ENCODE measurements at regions not wholly inside any gene's neighbourhood (a gene's known extent, or its start where the extent isn't known, plus 50 kb on each side); places are given as distances from the start of the nearest gene placed in this dataset.

DNA sequence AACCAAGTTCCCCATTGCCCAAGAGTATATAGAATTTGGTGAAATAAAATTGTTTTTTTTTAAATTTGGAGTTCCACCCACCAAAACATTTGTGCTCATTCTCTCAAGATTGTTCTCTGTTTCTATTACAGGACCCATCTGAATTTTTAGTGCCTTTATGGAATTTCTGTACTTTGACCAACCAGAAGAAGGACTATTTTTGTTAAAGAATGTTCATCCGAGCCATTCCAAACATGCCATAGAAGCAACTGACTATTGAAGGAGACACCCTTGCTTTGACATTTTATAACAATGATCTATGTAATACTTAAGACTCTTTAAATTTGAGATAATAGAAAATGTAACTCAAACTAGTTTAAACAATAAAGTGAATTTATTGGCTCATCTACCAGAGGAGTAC lies 655.7 kb upstream of the ADAMTS5 start:
- Histone ChIP-seq H3K4me3 (no peak overlapping the region), H3K27ac (no peak overlapping the region), H3K4me1 (no peaks in the 10 kb centered on the region), H3K9me3 (no peaks in the 10 kb centered on the region), H3K36me3 (no peaks in the 10 kb centered on the region), H3K27me3 (no peaks in the 10 kb centered on the region)
- intact Hi-C loops (cut with DNase I; ENCODE audit: low total_unique reads) = no loop called here
- in situ Hi-C loops (cut with MboI; ENCODE audit: low pct_ligation_motif_present in 1 of 4, low pct_unique_long_range_greater_than_20kb in 1 of 4, low sequenced_read_pairs in 3 of 4) = no loop called here
- 93 to 100% methylated on average over 1 of the region's 1 CpG for WGBS, 2 donors (ENCODE audit: low coverage in 1 of 2)
- DNase-seq = no peak
- TF ChIP-seq POLR2A (IDR thresholded peaks at IDR 0.05) (no peak), POLR2AphosphoS5 (IDR thresholded peaks at IDR 0.05) (no peak), EP300 (IDR thresholded peaks at IDR 0.05; ENCODE audit: low read depth) (no peak)
- TF ChIP-seq, protein P1, sequence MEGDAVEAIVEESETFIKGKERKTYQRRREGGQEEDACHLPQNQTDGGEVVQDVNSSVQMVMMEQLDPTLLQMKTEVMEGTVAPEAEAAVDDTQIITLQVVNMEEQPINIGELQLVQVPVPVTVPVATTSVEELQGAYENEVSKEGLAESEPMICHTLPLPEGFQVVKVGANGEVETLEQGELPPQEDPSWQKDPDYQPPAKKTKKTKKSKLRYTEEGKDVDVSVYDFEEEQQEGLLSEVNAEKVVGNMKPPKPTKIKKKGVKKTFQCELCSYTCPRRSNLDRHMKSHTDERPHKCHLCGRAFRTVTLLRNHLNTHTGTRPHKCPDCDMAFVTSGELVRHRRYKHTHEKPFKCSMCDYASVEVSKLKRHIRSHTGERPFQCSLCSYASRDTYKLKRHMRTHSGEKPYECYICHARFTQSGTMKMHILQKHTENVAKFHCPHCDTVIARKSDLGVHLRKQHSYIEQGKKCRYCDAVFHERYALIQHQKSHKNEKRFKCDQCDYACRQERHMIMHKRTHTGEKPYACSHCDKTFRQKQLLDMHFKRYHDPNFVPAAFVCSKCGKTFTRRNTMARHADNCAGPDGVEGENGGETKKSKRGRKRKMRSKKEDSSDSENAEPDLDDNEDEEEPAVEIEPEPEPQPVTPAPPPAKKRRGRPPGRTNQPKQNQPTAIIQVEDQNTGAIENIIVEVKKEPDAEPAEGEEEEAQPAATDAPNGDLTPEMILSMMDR (IDR thresholded peaks at IDR 0.05) = no peak

DNA sequence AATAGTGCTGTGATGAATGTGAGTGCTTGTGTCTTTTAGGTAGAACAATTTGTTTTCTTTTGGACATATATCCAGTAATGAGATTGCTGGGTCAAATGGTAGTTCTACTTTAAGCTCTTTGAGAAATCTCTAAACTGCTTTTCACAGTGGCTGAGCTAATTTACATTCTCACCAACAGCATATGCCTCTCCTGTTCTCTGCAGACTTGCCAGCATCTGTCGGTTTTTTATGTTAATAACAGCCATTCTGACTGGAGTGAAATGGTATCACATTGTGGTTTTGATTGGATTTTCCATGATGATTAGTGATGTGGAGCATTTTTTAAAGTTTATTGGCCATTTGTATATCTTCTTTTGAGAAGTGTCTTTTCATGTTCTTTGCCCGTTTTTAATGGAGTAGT lies 647.3 kb upstream of the ADAMTS5 start:
- WGBS, 2 donors (ENCODE audit: low coverage in 1 of 2) = 68% methylated on average over 2 of the region's 2 CpGs

GRCh38 chr21:27606422-27606821 lies 639.5 kb upstream of the ADAMTS5 start:
- Histone ChIP-seq H3K36me3 (no peaks in the 10 kb centered on the region), H3K27me3 (no peaks in the 10 kb centered on the region), H3K4me3 (no peak overlapping the region), H3K9me3 (no peaks in the 10 kb centered on the region), H3K27ac (no peak overlapping the region), H3K4me1 (no peaks in the 10 kb centered on the region)
- DNase-seq = no peak
- intact Hi-C loops (cut with DNase I; ENCODE audit: low total_unique reads) = no loop called here
- WGBS, 2 donors (ENCODE audit: low coverage in 1 of 2) = 99% methylated on average over 9 of the region's 9 CpGs; no CpG with 5 or more reads in 1 of the 2 donors
- in situ Hi-C loops (cut with MboI; ENCODE audit: low pct_ligation_motif_present in 1 of 4, low pct_unique_long_range_greater_than_20kb in 1 of 4, low sequenced_read_pairs in 3 of 4) = no loop called here
- TF ChIP-seq POLR2A (IDR thresholded peaks at IDR 0.05) = no peak
- no peak for TF ChIP-seq POLR2AphosphoS5 (IDR thresholded peaks at IDR 0.05)
- TF ChIP-seq, protein P1 (IDR thresholded peaks at IDR 0.05) = no peak
- no peak for TF ChIP-seq EP300 (IDR thresholded peaks at IDR 0.05; ENCODE audit: low read depth)

More for the DNA sequence above, 647.3 kb upstream of the ADAMTS5 start:
- no peaks in the 10 kb centered on the region for H3K36me3 ChIP-seq
- no peaks in the 10 kb centered on the region for H3K27me3 ChIP-seq
- in situ Hi-C loops (cut with MboI; ENCODE audit: low pct_ligation_motif_present in 1 of 4, low pct_unique_long_range_greater_than_20kb in 1 of 4, low sequenced_read_pairs in 3 of 4) = no loop called here
- H3K4me3 ChIP-seq = no peak overlapping the region
- TF ChIP-seq, protein P1 (IDR thresholded peaks at IDR 0.05) = no peak
- TF ChIP-seq EP300 (IDR thresholded peaks at IDR 0.05; ENCODE audit: low read depth) (no peak), POLR2A (IDR thresholded peaks at IDR 0.05) (no peak), POLR2AphosphoS5 (IDR thresholded peaks at IDR 0.05) (no peak)
- DNase-seq = no peak
- no peaks in the 10 kb centered on the region for H3K4me1 ChIP-seq
- no peak overlapping the region for H3K27ac ChIP-seq
- intact Hi-C loops (cut with DNase I; ENCODE audit: low total_unique reads) = no loop called here
- no peaks in the 10 kb centered on the region for H3K9me3 ChIP-seq

GRCh38 chr21:27596196-27596595 lies 629.3 kb upstream of the ADAMTS5 start:
- no peaks in the 10 kb centered on the region for H3K36me3 ChIP-seq
- TF ChIP-seq, protein P1 (IDR thresholded peaks at IDR 0.05) = no peak
- no peak for TF ChIP-seq POLR2AphosphoS5 (IDR thresholded peaks at IDR 0.05)
- TF ChIP-seq POLR2A (IDR thresholded peaks at IDR 0.05) = no peak
- no peak for TF ChIP-seq EP300 (IDR thresholded peaks at IDR 0.05; ENCODE audit: low read depth)
- no peaks in the 10 kb centered on the region for H3K27me3 ChIP-seq
- H3K4me1 ChIP-seq = no peaks in the 10 kb centered on the region
- H3K27ac ChIP-seq = no peak overlapping the region
- in situ Hi-C loops (cut with MboI; ENCODE audit: low pct_ligation_motif_present in 1 of 4, low pct_unique_long_range_greater_than_20kb in 1 of 4, low sequenced_read_pairs in 3 of 4) (no loop called here), intact Hi-C loops (cut with DNase I; ENCODE audit: low total_unique reads) (no loop called here)
- no peak for DNase-seq
- no peak overlapping the region for H3K4me3 ChIP-seq
- H3K9me3 ChIP-seq = no peaks in the 10 kb centered on the region

Data from transverse colon (tissue), 4 donors.